MM.1S (cell line): ENCODE measurements at regions not wholly inside any gene's neighbourhood (a gene's known extent, or its start where the extent isn't known, plus 50 kb on each side); places are given as distances from the start of the nearest gene placed in this dataset.

Experiments used
- DNase-seq: peaks from one replicate; pipeline ENCODE4 v3.0.0-alpha.2; 2015
- H2AFZ ChIP-seq: fragments of 300-600 bp; sonication (generic); 2 replicates; pipeline ENCODE4 v1.6.0; 2016; ENCODE audit warnings: antibody characterized with exemption, low read length
- H3F3A ChIP-seq: fragments of 300-600 bp; sonication (generic); 2 replicates; pipeline ENCODE4 v1.6.1; 2016; ENCODE audit warnings: mild to moderate bottlenecking, antibody characterized with exemption, low read length, moderate library complexity, mixed read lengths; ENCODE audit not compliant: insufficient read depth
- H3K27ac ChIP-seq: fragments of 300-600 bp; sonication (generic); 2 replicates; pipeline ENCODE4 v1.5.1; 2016; ENCODE audit warnings: mild to moderate bottlenecking, low read length
- H3K27me3 ChIP-seq: fragments of 300-600 bp; sonication (generic); replicated peaks from 2 replicates; pipeline ENCODE4 v1.6.0; 2016; ENCODE audit warnings: low read length; ENCODE audit not compliant: insufficient read depth
- H3K36me3 ChIP-seq: fragments of 300-600 bp; sonication (generic); replicated peaks from 2 replicates; pipeline ENCODE4 v1.6.1; 2016; ENCODE audit warnings: mild to moderate bottlenecking, low read length, mixed read lengths; ENCODE audit not compliant: insufficient read depth
- H3K4me1 ChIP-seq: fragments of 300-600 bp; sonication (generic); 2 replicates; pipeline ENCODE4 v1.6.1; 2016; ENCODE audit warnings: low read length, mixed read lengths
- H3K4me2 ChIP-seq: fragments of 300-600 bp; sonication (generic); 2 replicates; pipeline ENCODE4 v1.6.0; 2016; ENCODE audit warnings: low read depth, low read length
- H3K4me3 ChIP-seq: fragments of 300-600 bp; sonication (generic); 2 replicates; pipeline ENCODE4 v1.5.1; 2016; ENCODE audit warnings: low read length, mixed read lengths
- H3K79me2 ChIP-seq: fragments of 300-600 bp; sonication (generic); 2 replicates; pipeline ENCODE4 v1.6.1; 2016; ENCODE audit warnings: mixed run types, low read length, mixed read lengths
- H3K9ac ChIP-seq: fragments of 300-600 bp; sonication (generic); 2 replicates; pipeline ENCODE4 v1.6.1; 2016; ENCODE audit warnings: low read length, mixed read lengths
- H3K9me2 ChIP-seq: fragments of 300-600 bp; sonication (generic); replicated peaks from 2 replicates; pipeline ENCODE4 v1.6.1; 2016; ENCODE audit warnings: mild to moderate bottlenecking, low read length, mixed read lengths; ENCODE audit not compliant: insufficient read depth
- H3K9me3 ChIP-seq: fragments of 300-600 bp; sonication (generic); replicated peaks from 2 replicates; pipeline ENCODE4 v1.6.1; 2016; ENCODE audit warnings: mild to moderate bottlenecking, low read length, mixed read lengths; ENCODE audit not compliant: insufficient read depth
- H4K20me1 ChIP-seq: fragments of 300-600 bp; sonication (generic); 2 replicates; pipeline ENCODE4 v1.6.1; 2016; ENCODE audit warnings: mild to moderate bottlenecking, low read length, moderate library complexity, mixed read lengths; ENCODE audit not compliant: insufficient read depth
- CTCF ChIP-seq: fragments of 300-600 bp; sonication (generic); IDR thresholded peaks from 2 replicates; pipeline ENCODE4 v1.5.1; 2016; ENCODE audit warnings: antibody characterized with exemption, low read length, mixed read lengths
- EZH2 ChIP-seq: fragments of 300-600 bp; sonication (generic); optimal IDR thresholded peaks from 2 replicates; pipeline ENCODE3; 2017; ENCODE audit warnings: low read depth, mild to moderate bottlenecking, antibody characterized with exemption, low read length, mixed read lengths
- EZH2phosphoT487 ChIP-seq: fragments of 300-600 bp; sonication (generic); IDR thresholded peaks from 2 replicates; pipeline ENCODE4 v1.6.1; 2018; ENCODE audit warnings: antibody characterized with exemption, low read length

GRCh38 chr11:116582571-116582970, 190.2 kb downstream of the BUD13 start:
- H3K36me3 ChIP-seq: no peaks in the 10 kb centered on the region
- H3K4me1 ChIP-seq: no peaks in the 10 kb centered on the region
- DNase-seq: no peak
- no peaks in the 10 kb centered on the region for H3K9me2 ChIP-seq
- H3K79me2 ChIP-seq: no peaks in the 10 kb centered on the region
- H3K4me2 ChIP-seq: no peak overlapping the region
- H3F3A ChIP-seq: no peaks in the 10 kb centered on the region
- no peaks in the 10 kb centered on the region for H4K20me1 ChIP-seq
- no peak overlapping the region for H2AFZ ChIP-seq
- no peak overlapping the region for H3K9ac ChIP-seq
- no peaks in the 10 kb centered on the region for H3K9me3 ChIP-seq
- H3K27ac ChIP-seq: no peak overlapping the region
- peaks cover 13% of the 10 kb centered on the region; the same call in 1 of the 2 replicates for H3K27me3 ChIP-seq
- no peak for TF ChIP-seq CTCF
- TF ChIP-seq EZH2phosphoT487: no peak
- TF ChIP-seq EZH2: no peak
- no peak overlapping the region for H3K4me3 ChIP-seq

- H3K9me3 ChIP-seq: no peaks in the 10 kb centered on the region
- H3F3A ChIP-seq: no peaks in the 10 kb centered on the region
- no peak overlapping the region for H3K4me3 ChIP-seq
- no peak overlapping the region for H3K9ac ChIP-seq
- H3K9me2 ChIP-seq: no peaks in the 10 kb centered on the region
- H4K20me1 ChIP-seq: no peaks in the 10 kb centered on the region
- no peaks in the 10 kb centered on the region for H3K79me2 ChIP-seq
- DNase-seq: no peak
- no peak for TF ChIP-seq EZH2
- no peak for TF ChIP-seq EZH2phosphoT487
- TF ChIP-seq CTCF: no peak
- no peak overlapping the region for H3K27ac ChIP-seq
- no peaks in the 10 kb centered on the region for H3K4me1 ChIP-seq
- H3K36me3 ChIP-seq: no peaks in the 10 kb centered on the region
- H3K4me2 ChIP-seq: no peak overlapping the region
- no peak overlapping the region for H2AFZ ChIP-seq
- peaks cover 13% of the 10 kb centered on the region; the same call in 1 of the 2 replicates for H3K27me3 ChIP-seq
These were observed 191.4 kb downstream of the BUD13 start for GRCh38 chr11:116581349-116581748.

- no peak overlapping the region for H3K4me2 ChIP-seq
- no peak overlapping the region for H2AFZ ChIP-seq
- peaks cover 13% of the 10 kb centered on the region; the same call in 1 of the 2 replicates for H3K27me3 ChIP-seq
- no peaks in the 10 kb centered on the region for H3F3A ChIP-seq
- no peaks in the 10 kb centered on the region for H3K4me1 ChIP-seq
- H3K36me3 ChIP-seq: no peaks in the 10 kb centered on the region
- no peaks in the 10 kb centered on the region for H3K79me2 ChIP-seq
- TF ChIP-seq CTCF (no peak), EZH2 (no peak), EZH2phosphoT487 (no peak)
- no peak overlapping the region for H3K9ac ChIP-seq
- no peaks in the 10 kb centered on the region for H3K9me3 ChIP-seq
- H3K27ac ChIP-seq: no peak overlapping the region
- no peaks in the 10 kb centered on the region for H4K20me1 ChIP-seq
- no peak overlapping the region for H3K4me3 ChIP-seq
- DNase-seq: no peak
- no peaks in the 10 kb centered on the region for H3K9me2 ChIP-seq
These were observed 192.0 kb downstream of the BUD13 start for GRCh38 chr11:116580799-116581198.
